Neutrophil (primary cell): ENCODE measurements at regions not wholly inside any gene's neighbourhood (a gene's known extent, or its start where the extent isn't known, plus 50 kb on each side); places are given as distances from the start of the nearest gene placed in this dataset.

Experiments used
- H3K27ac ChIP-seq: fragments of 200-600 bp; sonication (generic); 2 replicates; pipeline ENCODE4 v1.5.1; 2016; ENCODE audit warnings: mild to moderate bottlenecking, moderate library complexity
- H3K27me3 ChIP-seq: fragments of 200-600 bp; sonication (generic); 2 replicates; pipeline ENCODE4 v1.6.0; 2016; ENCODE audit warnings: mild to moderate bottlenecking
- H3K36me3 ChIP-seq: fragments of 200-600 bp; sonication (generic); 2 replicates; pipeline ENCODE4 v1.5.1; 2017
- H3K4me1 ChIP-seq, 2 experiments: fragments of 200-600 bp in 1 of 2; sonication (generic) in 1 of 2; 1 replicate in 1 of 2; 2 replicates in 1 of 2; pipeline versions ENCODE4 v1.5.1 to v1.6.1; 2013 to 2016; ENCODE audit warnings: low read depth in 1 of 2, low read length in 1 of 2, mild to moderate bottlenecking in 1 of 2, moderate library complexity in 1 of 2; ENCODE audit not compliant: control insufficient read depth in 1 of 2, insufficient read depth in 1 of 2
- H3K4me3 ChIP-seq, 2 experiments: fragments of 200-600 bp in 1 of 2; sonication (generic) in 1 of 2; 1 replicate in 1 of 2; 2 replicates in 1 of 2; pipeline ENCODE4 v1.5.1; 2013 to 2016; ENCODE audit warnings: low read depth in 1 of 2, low read length in 1 of 2, mild to moderate bottlenecking in 1 of 2, moderate library complexity in 1 of 2
- H3K9me3 ChIP-seq: fragments of 200-600 bp; sonication (generic); 2 replicates; pipeline ENCODE4 v1.5.1; 2016
- TF ChIP-seq, protein P1 (sequence below): fragments of 200-600 bp; sonication (generic); IDR thresholded peaks from 2 replicates; pipeline ENCODE4 v1.5.1; 2016; ENCODE audit warnings: antibody characterized with exemption

- Histone ChIP-seq H3K9me3 (no peaks in the 10 kb centered on the region), H3K27me3 (no peaks in the 10 kb centered on the region), H3K27ac (no peak overlapping the region), H3K4me3 (no peak overlapping the region), H3K4me1 (no peaks in the 10 kb centered on the region), H3K36me3 (no peaks in the 10 kb centered on the region)
- TF ChIP-seq, protein P1, sequence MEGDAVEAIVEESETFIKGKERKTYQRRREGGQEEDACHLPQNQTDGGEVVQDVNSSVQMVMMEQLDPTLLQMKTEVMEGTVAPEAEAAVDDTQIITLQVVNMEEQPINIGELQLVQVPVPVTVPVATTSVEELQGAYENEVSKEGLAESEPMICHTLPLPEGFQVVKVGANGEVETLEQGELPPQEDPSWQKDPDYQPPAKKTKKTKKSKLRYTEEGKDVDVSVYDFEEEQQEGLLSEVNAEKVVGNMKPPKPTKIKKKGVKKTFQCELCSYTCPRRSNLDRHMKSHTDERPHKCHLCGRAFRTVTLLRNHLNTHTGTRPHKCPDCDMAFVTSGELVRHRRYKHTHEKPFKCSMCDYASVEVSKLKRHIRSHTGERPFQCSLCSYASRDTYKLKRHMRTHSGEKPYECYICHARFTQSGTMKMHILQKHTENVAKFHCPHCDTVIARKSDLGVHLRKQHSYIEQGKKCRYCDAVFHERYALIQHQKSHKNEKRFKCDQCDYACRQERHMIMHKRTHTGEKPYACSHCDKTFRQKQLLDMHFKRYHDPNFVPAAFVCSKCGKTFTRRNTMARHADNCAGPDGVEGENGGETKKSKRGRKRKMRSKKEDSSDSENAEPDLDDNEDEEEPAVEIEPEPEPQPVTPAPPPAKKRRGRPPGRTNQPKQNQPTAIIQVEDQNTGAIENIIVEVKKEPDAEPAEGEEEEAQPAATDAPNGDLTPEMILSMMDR = no peak
Observed at GRCh38 chr10:8998751-8999150, 944.3 kb downstream of the GATA3 start.

DNA sequence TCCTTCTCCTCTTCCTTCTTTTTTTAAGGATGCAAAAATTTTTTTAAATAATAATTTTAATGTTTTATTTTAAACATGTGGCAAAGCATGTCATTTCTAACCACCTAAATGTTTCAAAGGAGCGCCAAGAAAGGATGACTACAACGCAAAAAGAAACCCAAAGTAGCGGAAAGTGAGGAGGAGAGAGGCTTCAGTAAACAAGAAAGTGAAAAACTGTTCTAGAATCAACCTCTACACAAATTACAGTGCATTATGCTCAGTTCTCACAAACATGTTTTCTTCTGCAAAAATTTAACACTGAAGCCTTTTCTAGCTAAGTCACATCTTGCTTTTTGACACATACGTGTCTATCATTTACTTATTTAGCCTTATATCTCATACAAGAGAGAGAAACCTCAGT, 948.6 kb downstream of the GATA3 start:
- H3K4me3 ChIP-seq = no peak overlapping the region
- no peaks in the 10 kb centered on the region for H3K36me3 ChIP-seq
- H3K4me1 ChIP-seq = no peaks in the 10 kb centered on the region
- no peaks in the 10 kb centered on the region for H3K27me3 ChIP-seq
- H3K9me3 ChIP-seq = no peaks in the 10 kb centered on the region
- H3K27ac ChIP-seq = no peak overlapping the region
- TF ChIP-seq, protein P1 = no peak

- Histone ChIP-seq H3K4me3 (no peak overlapping the region), H3K27me3 (no peaks in the 10 kb centered on the region), H3K27ac (no peak overlapping the region), H3K36me3 (no peaks in the 10 kb centered on the region), H3K9me3 (no peaks in the 10 kb centered on the region), H3K4me1 (no peaks in the 10 kb centered on the region)
- TF ChIP-seq, protein P1 = no peak
Observed at GRCh38 chr10:9004736-9005135, 950.2 kb downstream of the GATA3 start.

DNA sequence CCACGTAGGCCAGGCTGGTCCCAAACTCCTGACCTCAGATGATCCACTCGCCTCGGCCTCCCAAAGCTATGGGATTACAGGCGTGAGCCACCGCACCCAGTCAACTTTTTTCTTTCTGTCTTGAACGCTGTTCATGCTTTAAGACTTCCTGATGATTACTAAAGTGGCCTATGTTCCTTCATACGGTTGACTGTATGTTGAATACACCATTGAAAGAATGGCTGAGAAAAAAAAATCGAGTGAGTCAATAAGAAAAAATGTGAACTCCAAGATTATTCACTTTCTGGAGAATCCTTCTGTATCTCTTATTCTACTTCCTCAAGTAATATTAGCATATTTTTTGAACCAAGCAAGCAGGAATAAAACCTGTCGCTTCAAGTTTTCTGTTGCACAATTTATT, 955.0 kb downstream of the GATA3 start:
- TF ChIP-seq, protein P1 = no peak
- Histone ChIP-seq H3K4me3 (no peak overlapping the region), H3K27me3 (no peaks in the 10 kb centered on the region), H3K9me3 (no peaks in the 10 kb centered on the region), H3K36me3 (no peaks in the 10 kb centered on the region), H3K27ac (no peak overlapping the region), H3K4me1 (no peaks in the 10 kb centered on the region)

DNA sequence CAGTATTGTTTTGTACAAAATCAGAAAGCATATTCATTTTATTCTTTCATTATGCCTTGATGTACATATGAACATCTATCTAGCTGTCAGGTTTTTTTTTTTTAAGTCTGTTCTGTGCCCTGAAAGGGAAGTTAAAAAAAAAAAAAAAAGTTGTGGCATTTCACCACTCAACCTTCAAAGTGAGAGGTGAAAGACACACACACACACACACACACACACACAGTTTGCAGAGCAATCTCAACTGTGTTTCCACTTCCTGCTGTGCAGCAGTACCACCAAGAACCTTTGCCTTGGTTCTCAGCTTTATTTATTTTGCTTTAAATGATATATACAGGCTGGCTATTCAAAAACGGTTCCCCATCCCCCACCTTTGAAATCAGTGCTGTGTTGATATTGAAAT, 955.6 kb downstream of the GATA3 start:
- TF ChIP-seq, protein P1 = no peak
- H3K27me3 ChIP-seq = no peaks in the 10 kb centered on the region
- H3K27ac ChIP-seq = no peak overlapping the region
- no peaks in the 10 kb centered on the region for H3K9me3 ChIP-seq
- no peaks in the 10 kb centered on the region for H3K4me1 ChIP-seq
- no peak overlapping the region for H3K4me3 ChIP-seq
- H3K36me3 ChIP-seq = no peaks in the 10 kb centered on the region
